Keratinocyte (primary cell): ENCODE measurements at regions not wholly inside any gene's neighbourhood (a gene's known extent, or its start where the extent isn't known, plus 50 kb on each side); places are given as distances from the start of the nearest gene placed in this dataset.

Experiments
- DNase-seq: peaks from one replicate; pipeline ENCODE4 v3.0.0-alpha.2; 2011; ENCODE audit warnings: low read depth, missing footprints, low spot score
- FAIRE-seq: peaks from 2 replicates; lab custom pipeline; 2011; peaks lifted over from hg19 to GRCh38; lab: Jason Lieb, UNC
- H2AFZ ChIP-seq: 2 replicates; pipeline ENCODE4 v1.6.0; 2012; ENCODE audit warnings: low read length, control low read depth, inconsistent platforms; ENCODE audit not compliant: control insufficient read depth
- H3K27ac ChIP-seq: 2 replicates; pipeline ENCODE4 v1.5.1; 2011; ENCODE audit warnings: low read length; ENCODE audit not compliant: control insufficient read depth, insufficient read depth
- H3K27me3 ChIP-seq: 3 replicates; pipeline ENCODE4 v1.6.0; 2011; ENCODE audit warnings: low read length; ENCODE audit not compliant: control insufficient read depth, insufficient read depth; ENCODE audit errors: extremely low read depth
- H3K36me3 ChIP-seq, 2 experiments: 2 replicates in 1 of 2; 3 replicates in 1 of 2; pipeline ENCODE4 v1.5.1; 2011; ENCODE audit warnings: low read length in 2 of 2, mild to moderate bottlenecking in 1 of 2; ENCODE audit not compliant: control insufficient read depth in 2 of 2, insufficient read depth in 2 of 2; ENCODE audit errors: extremely low read depth in 1 of 2
- H3K4me1 ChIP-seq: 3 replicates; pipeline ENCODE4 v1.5.1; 2011; ENCODE audit warnings: low read length; ENCODE audit not compliant: control insufficient read depth, insufficient read depth; ENCODE audit errors: extremely low read depth
- H3K4me2 ChIP-seq: 3 replicates; pipeline ENCODE4 v1.6.0; 2011; ENCODE audit warnings: low read depth, low read length; ENCODE audit not compliant: control insufficient read depth, insufficient read depth; ENCODE audit errors: extremely low read depth
- H3K4me3 ChIP-seq, 3 experiments: fragments of 200-600 bp in 1 of 3; sonication (generic) in 1 of 3; 2 replicates in 2 of 3; 3 replicates in 1 of 3; pipeline ENCODE4 v1.5.1; 2011 to 2016; ENCODE audit warnings: low read length in 3 of 3, mild to moderate bottlenecking in 3 of 3, control low read depth in 2 of 3, inconsistent platforms in 1 of 3, low read depth in 1 of 3, mixed read lengths in 1 of 3, mixed run types in 1 of 3, moderate library complexity in 1 of 3; ENCODE audit not compliant: control insufficient read depth in 2 of 3, insufficient read depth in 2 of 3; ENCODE audit errors: extremely low read depth in 1 of 3
- H3K79me2 ChIP-seq: 2 replicates; pipeline ENCODE4 v1.6.0; 2012; ENCODE audit warnings: low read length; ENCODE audit not compliant: control insufficient read depth, insufficient read depth
- H3K9ac ChIP-seq: 3 replicates; pipeline ENCODE4 v1.6.0; 2011; ENCODE audit warnings: low read length; ENCODE audit not compliant: control insufficient read depth, insufficient read depth; ENCODE audit errors: extremely low read depth
- H3K9me1 ChIP-seq: 3 replicates; pipeline ENCODE4 v1.6.0; 2011; ENCODE audit warnings: low read length; ENCODE audit not compliant: control insufficient read depth, insufficient read depth; ENCODE audit errors: extremely low read depth
- H3K9me3 ChIP-seq: 2 replicates; pipeline ENCODE4 v1.5.1; 2012; ENCODE audit warnings: low read depth, low read length; ENCODE audit not compliant: control insufficient read depth
- H4K20me1 ChIP-seq: 3 replicates; pipeline ENCODE4 v1.6.0; 2011; ENCODE audit warnings: low read length; ENCODE audit not compliant: control insufficient read depth, insufficient read depth; ENCODE audit errors: extremely low read depth
- EZH2 ChIP-seq: IDR thresholded peaks from one replicate; pipeline ENCODE4 v1.6.1; 2012; ENCODE audit warnings: inconsistent platforms, mild to moderate bottlenecking, low read length, moderate library complexity
- dilution Hi-C: fragments of 300-500 bp; cut with MboI; formaldehyde crosslinking; loops from one replicate; pipeline ENCODE4 v1.7.0; 2020; ENCODE audit warnings: low sequenced_read_pairs; ENCODE audit not compliant: extremely low pct_ligation_motif_present
- TF ChIP-seq, protein P1 (sequence below), 3 experiments: IDR thresholded peaks in 1 of 3; conservative IDR thresholded peaks in 1 of 3; optimal IDR thresholded peaks in 1 of 3; 2 replicates in 2 of 3; 3 replicates in 1 of 3; pipeline versions ENCODE3 to v1.5.1; 2011; ENCODE audit warnings: low read length in 3 of 3, mild to moderate bottlenecking in 3 of 3, moderate library complexity in 2 of 3, control low read depth in 1 of 3, inconsistent platforms in 1 of 3; ENCODE audit not compliant: insufficient read depth in 2 of 3; ENCODE audit errors: extremely low read depth in 1 of 3

DNA sequence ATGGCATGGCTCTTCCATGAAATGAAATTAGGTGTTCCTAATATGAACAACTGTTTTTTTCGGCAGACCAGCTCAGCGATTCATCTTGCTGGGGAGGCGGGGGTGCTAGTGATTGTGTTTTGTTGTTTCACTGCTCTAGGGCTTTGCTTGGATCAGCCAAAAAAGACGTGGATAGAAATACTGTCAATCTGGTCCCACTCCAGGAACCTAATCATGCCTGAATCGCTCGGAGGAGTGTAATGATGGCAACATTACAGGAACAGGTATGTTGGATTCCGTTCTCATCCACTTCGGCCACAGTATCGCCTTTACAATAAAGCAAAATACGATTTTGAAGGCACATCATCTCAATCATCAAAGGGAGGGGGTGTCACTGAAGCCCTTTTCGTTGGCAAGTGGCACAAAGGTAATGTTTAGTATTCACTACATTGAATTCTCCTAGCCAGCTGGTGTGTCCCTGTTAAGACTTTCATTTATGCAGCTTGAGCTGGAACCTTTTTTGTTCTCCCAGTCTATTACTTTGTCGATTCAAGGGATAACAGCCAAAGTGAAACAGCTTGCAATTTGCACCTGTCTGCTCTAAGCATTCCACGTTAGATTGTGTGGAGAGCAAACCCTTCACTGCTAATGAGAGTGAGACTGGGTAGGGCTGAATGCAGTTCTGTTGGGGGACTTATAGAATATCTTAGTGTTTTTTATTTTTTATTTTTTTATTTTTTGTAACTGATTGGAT is 477.7 kb downstream of the TFAP2A start:
- Histone ChIP-seq H3K27ac (no peak overlapping the region), H3K27me3 (no peaks in the 10 kb centered on the region), H3K9me1 (no peaks in the 10 kb centered on the region), H2AFZ (peak overlapping the region; percentile 34), H3K36me3 (no peaks in the 10 kb centered on the region), H3K4me3 (no peak overlapping the region), H3K9ac (no peak overlapping the region), H4K20me1 (no peaks in the 10 kb centered on the region), H3K4me1 (peaks cover 2% of the 10 kb centered on the region), H3K4me2 (peak overlapping the region; percentile 30), H3K79me2 (no peaks in the 10 kb centered on the region), H3K9me3 (no peaks in the 10 kb centered on the region)
- FAIRE-seq (no peak), DNase-seq (no peak)
- dilution Hi-C loops, result no loop called here
- TF ChIP-seq, protein P1, sequence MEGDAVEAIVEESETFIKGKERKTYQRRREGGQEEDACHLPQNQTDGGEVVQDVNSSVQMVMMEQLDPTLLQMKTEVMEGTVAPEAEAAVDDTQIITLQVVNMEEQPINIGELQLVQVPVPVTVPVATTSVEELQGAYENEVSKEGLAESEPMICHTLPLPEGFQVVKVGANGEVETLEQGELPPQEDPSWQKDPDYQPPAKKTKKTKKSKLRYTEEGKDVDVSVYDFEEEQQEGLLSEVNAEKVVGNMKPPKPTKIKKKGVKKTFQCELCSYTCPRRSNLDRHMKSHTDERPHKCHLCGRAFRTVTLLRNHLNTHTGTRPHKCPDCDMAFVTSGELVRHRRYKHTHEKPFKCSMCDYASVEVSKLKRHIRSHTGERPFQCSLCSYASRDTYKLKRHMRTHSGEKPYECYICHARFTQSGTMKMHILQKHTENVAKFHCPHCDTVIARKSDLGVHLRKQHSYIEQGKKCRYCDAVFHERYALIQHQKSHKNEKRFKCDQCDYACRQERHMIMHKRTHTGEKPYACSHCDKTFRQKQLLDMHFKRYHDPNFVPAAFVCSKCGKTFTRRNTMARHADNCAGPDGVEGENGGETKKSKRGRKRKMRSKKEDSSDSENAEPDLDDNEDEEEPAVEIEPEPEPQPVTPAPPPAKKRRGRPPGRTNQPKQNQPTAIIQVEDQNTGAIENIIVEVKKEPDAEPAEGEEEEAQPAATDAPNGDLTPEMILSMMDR (optimal IDR thresholded peaks at IDR 0.05 in 1 of 3, IDR thresholded peaks at IDR 0.05 in 1 of 3, conservative IDR thresholded peaks at IDR 0.05 in 1 of 3; ENCODE audit: extremely low read depth in 1 of 3, insufficient read depth in 2 of 3, low read length in 3 of 3), result no peak

DNA sequence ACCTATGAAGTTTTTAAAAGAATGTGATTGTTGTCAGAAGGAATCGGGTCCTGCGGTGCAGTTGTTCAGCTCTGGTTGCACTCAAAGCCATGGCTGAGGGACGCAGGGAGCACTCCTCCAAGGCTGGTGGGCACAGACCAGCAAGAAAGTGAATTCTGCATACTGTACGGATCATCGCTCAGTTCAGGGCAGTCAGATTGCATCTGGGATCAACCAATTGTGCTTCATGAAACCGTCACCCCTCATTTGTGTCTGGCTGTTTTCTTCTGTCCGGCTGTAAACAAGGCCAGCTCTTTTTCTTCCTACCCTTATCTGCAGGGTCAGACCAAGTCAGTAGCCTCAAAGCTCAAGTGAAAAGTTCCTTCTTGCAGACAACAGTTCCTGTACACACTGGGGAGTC is 478.3 kb downstream of the TFAP2A start:
- dilution Hi-C loops, result no loop called here
- no peaks in the 10 kb centered on the region for H4K20me1 ChIP-seq
- no peak for DNase-seq
- H3K27ac ChIP-seq, result no peak overlapping the region
- no peak overlapping the region for H3K4me3 ChIP-seq
- no peaks in the 10 kb centered on the region for H3K79me2 ChIP-seq
- no peaks in the 10 kb centered on the region for H3K9me3 ChIP-seq
- H2AFZ ChIP-seq, result peak overlapping the region; percentile 34
- H3K27me3 ChIP-seq, result no peaks in the 10 kb centered on the region
- no peak for FAIRE-seq
- no peak overlapping the region for H3K9ac ChIP-seq
- peaks cover 2% of the 10 kb centered on the region for H3K4me1 ChIP-seq
- peak overlapping the region; percentile 30 for H3K4me2 ChIP-seq
- TF ChIP-seq, protein P1 (optimal IDR thresholded peaks at IDR 0.05 in 1 of 3, IDR thresholded peaks at IDR 0.05 in 1 of 3, conservative IDR thresholded peaks at IDR 0.05 in 1 of 3; ENCODE audit: extremely low read depth in 1 of 3, insufficient read depth in 2 of 3, low read length in 3 of 3), result no peak
- no peak for TF ChIP-seq EZH2
- no peaks in the 10 kb centered on the region for H3K36me3 ChIP-seq
- H3K9me1 ChIP-seq, result no peaks in the 10 kb centered on the region
